Erythroblast (primary cell): ENCODE measurements at regions not wholly inside any gene's neighbourhood (a gene's known extent, or its start where the extent isn't known, plus 50 kb on each side); places are given as distances from the start of the nearest gene placed in this dataset.

ENCODE experiments used
- DNase-seq, 2 experiments: peaks; one replicate each; lab custom pipeline; 2025; lab: John Stamatoyannopoulos, UW
- GATA1 ChIP-seq: IDR thresholded peaks from 2 replicates; pipeline ENCODE4 v1.6.1; 2011; ENCODE audit warnings: low read depth, mild to moderate bottlenecking, control low read depth, low read length, moderate library complexity
- POLR2A ChIP-seq: IDR thresholded peaks from 2 replicates; pipeline ENCODE4 v1.6.1; 2011; ENCODE audit warnings: mild to moderate bottlenecking, low read length

DNA sequence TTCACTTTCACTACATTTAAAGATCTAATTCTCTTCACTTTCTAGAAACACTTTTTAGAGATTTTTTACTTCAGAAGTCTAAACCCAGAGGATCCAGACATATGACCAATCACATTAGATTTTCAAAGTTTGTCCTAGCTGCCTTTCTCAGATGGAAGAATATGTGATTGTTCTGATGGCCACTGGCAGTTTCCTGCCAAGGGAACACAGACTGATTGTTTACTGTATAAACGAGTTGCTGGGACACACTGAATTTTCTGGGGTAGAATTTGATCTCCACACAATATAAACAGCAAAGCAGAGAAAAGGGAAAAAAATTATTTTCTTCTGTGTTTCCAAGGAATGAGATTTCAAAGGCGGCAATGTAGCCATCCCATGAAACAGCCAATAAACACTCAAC, 480.0 kb downstream of the TOX3 start:
- no peak for TF ChIP-seq GATA1
- no peak for TF ChIP-seq POLR2A
- DNase-seq, result no peak

DNA sequence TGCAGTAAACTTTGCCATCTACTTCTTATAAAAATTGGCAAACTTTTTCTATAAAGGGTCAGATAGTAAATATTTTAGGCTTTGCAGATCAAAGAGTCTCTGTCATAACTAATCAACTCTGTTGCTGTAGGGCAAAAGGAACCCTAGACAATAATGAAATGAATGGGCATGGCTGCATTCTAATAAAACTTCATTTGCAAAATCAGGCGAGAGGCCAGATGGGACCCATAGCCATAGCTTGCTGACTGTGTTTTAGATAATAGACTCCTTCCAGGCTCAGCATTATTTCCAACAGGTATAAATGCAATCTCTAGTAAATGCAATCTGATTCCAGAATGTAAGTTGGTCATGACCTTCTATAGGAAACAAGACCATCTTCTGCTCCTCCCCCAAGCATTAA, 490.7 kb downstream of the TOX3 start:
- DNase-seq, result no peak
- TF ChIP-seq POLR2A (no peak), GATA1 (no peak)

DNA sequence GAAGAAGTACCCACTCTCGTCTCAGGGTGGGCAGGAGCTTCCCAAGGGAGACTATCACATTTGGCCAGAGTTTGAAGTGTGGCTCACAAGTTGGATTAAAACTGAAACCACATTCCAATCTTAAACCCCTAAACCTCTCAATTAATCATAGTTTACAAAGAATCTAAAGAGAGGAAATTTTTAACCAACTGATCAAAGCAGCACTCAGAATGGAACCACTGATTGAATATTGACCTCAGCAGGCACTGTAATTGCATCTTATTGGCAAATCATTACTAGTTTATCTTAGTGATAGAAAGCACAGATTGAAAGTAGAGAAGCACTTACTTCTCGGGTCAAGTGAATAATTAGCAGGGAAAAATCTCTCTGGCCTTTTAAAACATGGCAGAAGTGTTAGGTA, 491.6 kb downstream of the TOX3 start:
- DNase-seq, result no peak
- TF ChIP-seq POLR2A (no peak), GATA1 (no peak)

DNA sequence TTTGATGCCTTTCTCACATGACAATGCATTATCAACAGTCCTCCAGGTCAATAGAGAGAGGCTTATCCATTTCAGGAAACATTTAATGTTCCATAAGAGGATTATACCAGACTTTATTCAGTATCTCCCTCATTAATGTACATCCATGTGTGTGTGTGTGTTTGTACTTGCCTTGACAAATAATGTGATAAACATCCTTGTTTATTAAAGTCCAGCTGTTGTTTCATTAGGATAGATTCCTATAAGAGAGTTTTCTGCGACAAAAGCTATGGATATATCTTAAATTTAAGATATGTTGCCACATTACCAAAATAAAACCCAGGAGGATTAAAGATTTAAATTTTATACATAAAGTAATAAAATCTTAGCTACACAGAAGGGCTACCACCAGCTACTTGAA, 492.6 kb downstream of the TOX3 start:
- DNase-seq, result no peak
- no peak for TF ChIP-seq GATA1
- no peak for TF ChIP-seq POLR2A

DNA sequence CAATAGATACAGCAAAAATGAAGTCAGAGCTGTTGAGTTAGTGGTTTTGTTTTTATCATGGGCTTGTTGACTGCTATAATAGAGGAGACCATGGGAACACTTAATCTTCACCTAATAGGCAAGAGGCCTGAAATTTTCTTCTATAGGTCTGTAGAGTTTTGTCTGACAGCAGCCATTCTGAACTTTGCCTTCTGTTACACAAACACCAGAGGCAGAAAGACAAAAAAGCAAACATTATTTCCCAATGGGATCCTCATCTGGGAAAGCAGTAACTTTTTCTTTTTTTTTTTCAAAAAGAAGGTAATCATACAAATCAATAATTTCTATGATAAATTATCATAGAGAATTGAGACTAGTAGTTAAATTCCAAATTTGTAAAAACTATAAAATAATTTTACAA, 494.1 kb downstream of the TOX3 start:
- DNase-seq, result no peak
- TF ChIP-seq POLR2A (no peak), GATA1 (no peak)

DNA sequence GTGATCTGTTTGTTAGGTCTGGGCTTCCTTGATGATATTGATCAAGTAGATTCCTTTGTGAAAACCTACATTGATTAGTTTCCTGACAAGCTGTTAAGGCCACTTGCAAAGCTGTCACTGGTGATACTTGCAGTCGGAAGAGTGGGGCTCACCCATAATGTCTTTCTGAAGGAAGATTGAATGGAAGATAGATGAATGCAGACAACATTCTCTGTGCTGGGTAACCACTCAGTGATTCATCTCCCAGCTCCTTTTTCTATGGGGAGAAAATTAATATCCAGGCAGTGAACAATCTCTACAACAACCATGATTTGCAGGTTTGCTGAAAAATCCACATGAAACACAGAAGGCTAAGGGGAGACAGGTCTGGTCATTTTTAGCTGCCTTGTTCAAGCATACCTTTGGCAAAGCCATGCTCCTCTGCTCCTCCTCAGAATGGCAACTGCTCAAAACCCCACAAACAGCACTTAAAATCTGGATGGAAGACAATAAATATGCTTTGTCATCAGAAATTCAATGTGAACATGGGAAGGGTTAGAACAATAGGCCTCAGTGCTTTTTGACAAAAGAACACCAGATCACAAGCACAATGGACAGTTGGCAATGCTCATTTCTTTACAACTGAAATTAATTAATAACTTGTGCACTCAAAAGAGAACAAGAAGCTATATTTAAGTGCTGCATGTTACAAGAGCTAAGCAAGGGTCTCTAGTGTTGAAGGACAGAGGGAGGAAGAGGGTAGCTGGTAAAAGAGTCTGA, 495.4 kb downstream of the TOX3 start:
- no peak for TF ChIP-seq GATA1
- TF ChIP-seq POLR2A, result no peak
- no peak for DNase-seq

DNA sequence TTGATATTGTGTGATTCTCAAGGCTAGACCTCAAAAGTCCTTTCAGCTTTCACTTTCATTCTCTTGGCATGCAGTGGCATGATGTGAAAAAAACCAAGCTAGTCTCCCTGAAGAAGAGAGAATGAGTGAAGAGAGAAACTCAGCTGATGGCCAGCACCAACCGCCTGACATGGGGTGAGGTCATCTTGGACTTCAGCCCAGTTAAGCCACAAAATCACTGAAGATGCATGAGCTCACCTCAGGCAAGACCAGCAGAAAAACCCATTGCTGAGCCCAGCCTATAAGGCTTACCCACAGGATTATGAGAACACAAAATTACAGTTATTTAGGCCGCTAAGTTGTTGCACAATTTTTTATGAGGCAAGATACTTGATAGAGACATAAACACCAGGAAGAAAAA, 496.5 kb downstream of the TOX3 start:
- DNase-seq, result no peak
- TF ChIP-seq GATA1 (no peak), POLR2A (no peak)

DNA sequence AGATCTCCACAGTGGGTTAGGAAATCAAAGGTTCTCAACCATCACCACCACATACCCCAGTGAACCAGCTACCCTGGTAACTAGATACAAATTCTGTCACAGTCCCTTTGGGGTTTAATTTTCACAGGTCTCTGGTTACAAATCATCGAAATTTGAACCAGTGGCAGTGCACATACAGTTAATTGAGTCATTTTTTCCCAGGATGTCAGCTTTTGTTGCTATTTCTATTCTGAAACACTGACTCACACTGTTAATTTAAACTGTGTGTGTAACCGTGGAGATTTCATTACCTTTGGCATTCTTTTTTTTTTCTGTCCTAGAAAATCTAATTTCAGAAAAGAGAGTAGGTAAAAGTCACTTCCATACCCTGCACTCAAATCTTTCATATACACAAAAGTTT, 511.5 kb downstream of the TOX3 start:
- DNase-seq, result no peak
- no peak for TF ChIP-seq GATA1
- no peak for TF ChIP-seq POLR2A

DNA sequence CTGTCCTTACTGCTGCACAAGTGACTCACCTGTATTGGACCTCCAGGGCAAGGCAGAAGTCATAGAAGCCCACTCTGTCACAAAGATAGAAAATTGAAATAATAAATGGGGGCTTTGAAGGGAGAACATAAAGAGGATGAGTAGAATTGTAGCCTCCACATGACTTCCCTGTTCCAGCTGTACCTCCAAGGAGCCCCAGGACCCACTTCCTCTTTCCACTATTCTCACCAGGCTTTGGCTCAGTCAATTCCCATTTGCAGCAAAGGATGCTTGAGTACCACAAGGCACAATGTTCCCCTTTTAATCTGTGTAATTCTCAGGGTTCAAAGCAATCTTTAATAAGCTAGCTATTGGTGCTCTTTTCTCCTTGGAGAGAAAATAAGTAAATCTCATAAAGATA, 512.1 kb downstream of the TOX3 start:
- no peak for TF ChIP-seq POLR2A
- no peak for TF ChIP-seq GATA1
- no peak for DNase-seq

DNA sequence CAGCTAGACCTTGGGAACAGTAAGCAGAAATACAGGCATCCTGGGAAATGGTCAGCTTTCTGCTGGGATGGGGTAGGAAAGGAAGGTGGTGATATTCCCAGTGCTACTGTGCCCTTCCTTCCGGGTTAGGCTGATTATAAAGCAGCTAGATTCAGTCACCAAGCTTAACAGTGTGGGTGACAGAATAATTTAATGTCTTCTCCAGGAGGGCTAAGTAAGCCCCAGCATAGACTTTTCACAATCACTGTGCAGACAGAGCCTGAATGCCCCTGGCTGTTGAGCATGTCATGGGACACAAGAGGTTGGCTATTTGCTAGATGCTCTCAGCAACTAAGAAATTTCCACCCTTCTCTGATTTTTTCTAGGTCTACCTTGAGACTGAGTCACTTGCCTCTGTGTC, 513.0 kb downstream of the TOX3 start:
- TF ChIP-seq GATA1, result no peak
- no peak for TF ChIP-seq POLR2A
- no peak for DNase-seq

DNA sequence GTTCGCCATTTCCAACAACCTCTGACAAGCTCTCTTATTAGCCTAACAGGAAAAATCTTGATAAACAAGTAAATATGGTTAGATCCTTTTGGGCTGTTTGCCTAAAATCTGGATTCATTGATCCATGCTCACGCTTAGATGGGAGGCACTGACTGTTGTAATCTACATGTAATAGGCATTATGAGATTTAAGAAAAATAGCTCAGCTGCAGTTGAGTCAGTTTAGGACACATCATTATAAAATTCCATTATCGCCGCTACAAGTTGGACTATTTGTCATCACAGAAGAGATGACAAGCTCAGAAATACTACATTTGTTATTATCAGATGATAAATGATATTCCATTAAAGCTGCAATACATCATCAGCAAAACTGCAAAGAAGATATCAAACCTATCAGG, 524.0 kb downstream of the TOX3 start:
- TF ChIP-seq GATA1, result no peak
- TF ChIP-seq POLR2A, result no peak
- DNase-seq, result no peak

DNA sequence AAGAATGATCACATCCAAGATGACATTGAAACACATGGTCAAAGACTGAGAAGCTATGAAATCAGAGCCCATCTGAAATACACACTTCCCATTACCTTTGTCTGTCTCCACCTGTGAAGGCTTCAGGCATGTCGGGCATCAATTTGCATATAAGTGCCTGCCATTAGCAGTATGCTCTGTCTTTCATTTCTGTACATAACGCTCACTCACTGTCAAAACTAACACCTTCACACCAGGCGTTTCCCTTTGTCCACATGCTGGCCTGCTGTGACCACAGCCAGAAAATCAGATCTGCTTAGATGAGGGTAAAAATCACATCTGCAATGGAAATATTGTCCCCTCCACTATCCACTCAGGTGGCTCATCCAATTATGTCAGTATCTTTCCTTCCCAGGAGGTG, 524.8 kb downstream of the TOX3 start:
- TF ChIP-seq GATA1 (no peak), POLR2A (no peak)

DNA sequence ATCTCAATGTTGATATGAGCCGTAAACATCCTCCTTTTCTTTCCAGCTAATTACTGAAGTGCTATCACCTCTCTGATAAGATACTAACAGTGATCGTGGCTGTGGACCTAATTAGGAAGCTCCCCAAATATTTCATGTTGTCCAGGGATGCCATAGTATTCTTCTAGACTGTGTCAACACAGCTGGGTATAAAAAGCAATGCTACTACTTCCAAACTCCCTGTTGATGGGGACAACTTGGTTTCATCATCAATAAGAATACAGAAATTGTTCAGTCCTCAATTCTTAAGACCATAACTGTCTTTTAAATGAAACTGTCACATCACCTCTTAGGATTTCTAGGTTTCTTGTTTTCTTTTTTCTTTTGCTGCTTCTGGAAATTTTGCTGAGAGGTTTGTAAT, 530.6 kb downstream of the TOX3 start:
- DNase-seq, result no peak
- TF ChIP-seq GATA1 (no peak), POLR2A (no peak)

More for the DNA sequence above, 524.8 kb downstream of the TOX3 start:
- no peak for DNase-seq

DNA sequence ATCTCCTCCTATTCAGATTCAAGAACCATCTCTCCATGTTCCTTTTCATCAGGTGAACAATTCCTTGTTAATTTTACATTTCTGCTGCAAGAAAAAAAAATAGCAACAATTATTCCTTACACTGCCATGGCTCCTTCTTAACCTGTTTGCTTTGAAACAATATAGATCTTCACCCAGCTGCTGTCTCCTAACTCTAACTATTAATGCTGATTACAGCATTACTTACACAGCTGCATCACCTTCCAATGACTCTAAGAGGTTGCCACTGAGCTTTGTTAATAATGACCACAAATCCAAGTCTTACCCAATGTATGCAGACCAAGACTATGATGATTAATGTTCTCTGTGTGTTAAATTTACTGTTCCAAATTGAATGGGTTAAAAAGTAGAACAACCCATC, 541.4 kb downstream of the TOX3 start:
- TF ChIP-seq GATA1, result no peak
- no peak for TF ChIP-seq POLR2A
- DNase-seq, result no peak

DNA sequence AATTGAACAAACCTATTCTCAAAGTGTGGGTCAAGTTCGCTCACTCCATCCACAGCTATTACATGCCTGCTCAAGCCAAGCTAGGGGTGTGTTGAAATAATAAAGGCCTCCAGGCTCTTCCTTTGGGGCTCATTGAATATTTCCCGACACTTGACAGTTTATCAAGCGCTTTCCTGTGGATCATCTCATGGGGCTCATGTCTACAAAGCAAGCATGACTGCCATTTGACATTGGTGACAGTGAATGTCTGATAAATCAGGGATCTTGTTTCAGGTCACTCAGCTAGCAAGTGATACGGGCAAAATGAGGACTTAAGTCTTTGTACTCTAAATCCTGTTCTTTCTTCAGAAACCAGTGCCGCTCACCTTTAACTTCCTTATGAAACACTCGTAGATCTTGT, 542.6 kb downstream of the TOX3 start:
- no peak for TF ChIP-seq GATA1
- no peak for DNase-seq
